H1 (cell line): ENCODE measurements at regions not wholly inside any gene's neighbourhood (a gene's known extent, or its start where the extent isn't known, plus 50 kb on each side); places are given as distances from the start of the nearest gene placed in this dataset.

Experiments used
- EGR1 ChIP-seq: IDR thresholded peaks from 2 replicates; pipeline ENCODE4 v1.6.1; 2011; ENCODE audit warnings: low read depth, low read length, borderline replicate concordance
- HDAC6 ChIP-seq: IDR thresholded peaks from one replicate; pipeline ENCODE4 v1.7.1; 2012; ENCODE audit warnings: low read depth, mild to moderate bottlenecking, inconsistent platforms, low read length, moderate library complexity

GRCh38 chr10:2478656-2479055 lies 588.7 kb upstream of the PFKP start (continued):
- TF ChIP-seq HDAC6 (no peak), EGR1 (no peak)
